ENCODE measurements at regions not wholly inside any gene's neighbourhood (a gene's known extent, or its start where the extent isn't known, plus 50 kb on each side); places are given as distances from the start of the nearest gene placed in this dataset.

DNA sequence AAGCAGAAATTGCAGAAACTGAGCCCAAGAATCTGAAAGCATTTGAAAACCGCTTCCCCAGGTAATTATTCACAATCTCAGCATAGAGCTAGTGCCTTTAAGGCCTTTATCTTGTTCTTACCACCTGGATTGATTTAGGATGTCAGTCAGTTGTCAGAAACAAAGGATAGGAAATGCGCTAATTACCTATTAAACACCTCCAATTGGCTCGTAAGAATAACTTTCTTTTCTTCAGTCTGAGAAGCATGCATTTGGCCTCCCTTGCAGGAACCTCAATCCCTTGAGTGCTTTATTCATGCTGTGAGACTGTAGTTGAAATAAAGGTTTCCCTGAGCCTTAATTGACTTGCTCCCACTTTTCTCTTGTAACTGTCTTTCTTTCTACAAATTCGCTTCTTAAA, 400.3 kb upstream of the LRATD1 start:
- Histone ChIP-seq H4K20me1 (ENCODE audit: control insufficient read depth, insufficient read depth, low read length, poor library complexity, severe bottlenecking) (no peaks in the 10 kb centered on the region), H3K27me3 (replicated peaks in 1 of 4; ENCODE audit: control extremely low read depth in 1 of 4, control insufficient read depth in 3 of 4, insufficient read depth in 4 of 4, low read length in 3 of 4) (no peaks in the 10 kb centered on the region), H3K79me2 (ENCODE audit: control insufficient read depth, insufficient read depth, low read length) (no peaks in the 10 kb centered on the region), H3K36me3 (replicated peaks in 1 of 2; ENCODE audit: control extremely low read depth in 1 of 2, control insufficient read depth in 1 of 2, extremely low read depth in 1 of 2, insufficient read depth in 2 of 2, low read length in 1 of 2) (no peaks in the 10 kb centered on the region), H3K9ac (ENCODE audit: low read length) (no peak overlapping the region), H3K27ac (ENCODE audit: low read length in 2 of 2) (no peak overlapping the region), H2AFZ (ENCODE audit: insufficient read depth, low read depth, low read length, poor library complexity, severe bottlenecking) (no peak overlapping the region), H3K4me3 (ENCODE audit: control extremely low read depth in 1 of 5, extremely low read depth in 1 of 5, insufficient read depth in 1 of 5, low read depth in 2 of 5, low read length in 4 of 5) (no peak overlapping the region), H3K4me1 (ENCODE audit: control insufficient read depth in 2 of 2, insufficient read depth in 2 of 2, low read length in 2 of 2) (no peaks in the 10 kb centered on the region), H3K4me2 (replicated peaks; ENCODE audit: low read depth, low read length, poor library complexity, severe bottlenecking) (no peak overlapping the region), H3K9me3 (ENCODE audit: control extremely low read depth in 1 of 3, control insufficient read depth in 2 of 3, insufficient read depth in 1 of 3, low read length in 2 of 3) (no peaks in the 10 kb centered on the region)
- no peaks in the 10 kb centered on the region for H3K4me1 Mint-ChIP-seq
- POLR2A ChIA-PET, result no interaction called here
- no peak overlapping the region for H3K27ac Mint-ChIP-seq
- H3K27me3 Mint-ChIP-seq, result no peaks in the 10 kb centered on the region
- H3K4me3 Mint-ChIP-seq, result no peak overlapping the region
- DNase-seq (no peak), ATAC-seq (ENCODE audit: low read depth) (no peak)
- TF ChIP-seq, protein P1, sequence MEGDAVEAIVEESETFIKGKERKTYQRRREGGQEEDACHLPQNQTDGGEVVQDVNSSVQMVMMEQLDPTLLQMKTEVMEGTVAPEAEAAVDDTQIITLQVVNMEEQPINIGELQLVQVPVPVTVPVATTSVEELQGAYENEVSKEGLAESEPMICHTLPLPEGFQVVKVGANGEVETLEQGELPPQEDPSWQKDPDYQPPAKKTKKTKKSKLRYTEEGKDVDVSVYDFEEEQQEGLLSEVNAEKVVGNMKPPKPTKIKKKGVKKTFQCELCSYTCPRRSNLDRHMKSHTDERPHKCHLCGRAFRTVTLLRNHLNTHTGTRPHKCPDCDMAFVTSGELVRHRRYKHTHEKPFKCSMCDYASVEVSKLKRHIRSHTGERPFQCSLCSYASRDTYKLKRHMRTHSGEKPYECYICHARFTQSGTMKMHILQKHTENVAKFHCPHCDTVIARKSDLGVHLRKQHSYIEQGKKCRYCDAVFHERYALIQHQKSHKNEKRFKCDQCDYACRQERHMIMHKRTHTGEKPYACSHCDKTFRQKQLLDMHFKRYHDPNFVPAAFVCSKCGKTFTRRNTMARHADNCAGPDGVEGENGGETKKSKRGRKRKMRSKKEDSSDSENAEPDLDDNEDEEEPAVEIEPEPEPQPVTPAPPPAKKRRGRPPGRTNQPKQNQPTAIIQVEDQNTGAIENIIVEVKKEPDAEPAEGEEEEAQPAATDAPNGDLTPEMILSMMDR (IDR thresholded peaks at IDR 0.05), result no peak
- no peak for TF ChIP-seq EZH2 (IDR thresholded peaks at IDR 0.05; ENCODE audit: borderline replicate concordance, insufficient read depth, low read depth, low read length, poor library complexity, severe bottlenecking)
- intact Hi-C loops (cut with micrococcal nuclease), result no loop called here
- peaks cover 6% of the 10 kb centered on the region for H3K9me3 Mint-ChIP-seq (ENCODE audit: insufficient read depth)
- WGBS (ENCODE audit: insufficient coverage), result no CpG with 5 or more reads among the region's 4 CpGs
- CTCF ChIA-PET, result no interaction called here

DNA sequence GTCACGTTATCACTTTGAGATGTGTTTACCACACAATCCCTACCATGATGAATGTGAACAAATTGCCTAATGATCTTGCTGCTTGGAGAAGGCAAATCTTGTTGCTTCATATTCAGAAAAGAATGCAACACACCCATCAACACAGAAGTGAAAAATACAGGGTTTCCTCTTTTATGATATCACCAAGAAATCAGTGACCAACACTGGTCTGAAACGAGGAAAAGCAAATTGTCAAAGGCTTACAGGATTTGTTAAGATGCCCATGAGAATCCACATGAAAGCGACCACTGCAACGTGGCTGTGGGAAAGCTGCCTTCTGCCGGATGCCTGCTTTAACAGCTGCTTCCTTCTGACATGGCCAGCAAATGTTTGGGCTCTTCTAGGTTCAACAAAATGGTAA, 397.6 kb upstream of the LRATD1 start:
- intact Hi-C loops (cut with micrococcal nuclease), result no loop called here
- 26% methylated on average over 4 of the region's 5 CpGs for WGBS (ENCODE audit: insufficient coverage)
- POLR2A ChIA-PET, result no interaction called here

More for the DNA sequence above, 397.6 kb upstream of the LRATD1 start:
- H3K4me3 ChIP-seq (ENCODE audit: control extremely low read depth in 1 of 5, extremely low read depth in 1 of 5, insufficient read depth in 1 of 5, low read depth in 2 of 5, low read length in 4 of 5), result no peak overlapping the region
- no peak overlapping the region for H2AFZ ChIP-seq (ENCODE audit: insufficient read depth, low read depth, low read length, poor library complexity, severe bottlenecking)
- H3K9me3 ChIP-seq (ENCODE audit: control extremely low read depth in 1 of 3, control insufficient read depth in 2 of 3, insufficient read depth in 1 of 3, low read length in 2 of 3), result no peaks in the 10 kb centered on the region
- H4K20me1 ChIP-seq (ENCODE audit: control insufficient read depth, insufficient read depth, low read length, poor library complexity, severe bottlenecking), result no peaks in the 10 kb centered on the region
- TF ChIP-seq, protein P1 (IDR thresholded peaks at IDR 0.05), result no peak
- TF ChIP-seq EZH2 (IDR thresholded peaks at IDR 0.05; ENCODE audit: borderline replicate concordance, insufficient read depth, low read depth, low read length, poor library complexity, severe bottlenecking), result no peak
- CTCF ChIA-PET, result no interaction called here
- Mint-ChIP-seq H3K27ac (no peak overlapping the region), H3K4me3 (no peak overlapping the region), H3K9me3 (ENCODE audit: insufficient read depth) (peaks cover 5% of the 10 kb centered on the region), H3K4me1 (no peaks in the 10 kb centered on the region), H3K27me3 (no peaks in the 10 kb centered on the region)
- no peak overlapping the region for H3K27ac ChIP-seq (ENCODE audit: low read length in 2 of 2)
- no peaks in the 10 kb centered on the region for H3K36me3 ChIP-seq (replicated peaks in 1 of 2; ENCODE audit: control extremely low read depth in 1 of 2, control insufficient read depth in 1 of 2, extremely low read depth in 1 of 2, insufficient read depth in 2 of 2, low read length in 1 of 2)
- DNase-seq (no peak), ATAC-seq (ENCODE audit: low read depth) (no peak)
- no peaks in the 10 kb centered on the region for H3K27me3 ChIP-seq (replicated peaks in 1 of 4; ENCODE audit: control extremely low read depth in 1 of 4, control insufficient read depth in 3 of 4, insufficient read depth in 4 of 4, low read length in 3 of 4)
- H3K4me1 ChIP-seq (ENCODE audit: control insufficient read depth in 2 of 2, insufficient read depth in 2 of 2, low read length in 2 of 2), result no peaks in the 10 kb centered on the region
- H3K9ac ChIP-seq (ENCODE audit: low read length), result no peak overlapping the region
- H3K4me2 ChIP-seq (replicated peaks; ENCODE audit: low read depth, low read length, poor library complexity, severe bottlenecking), result no peak overlapping the region
- no peaks in the 10 kb centered on the region for H3K79me2 ChIP-seq (ENCODE audit: control insufficient read depth, insufficient read depth, low read length)

Data from B cell (primary cell).